ENCODE measurements at regions not wholly inside any gene's neighbourhood (a gene's known extent, or its start where the extent isn't known, plus 50 kb on each side); places are given as distances from the start of the nearest gene placed in this dataset.

DNA sequence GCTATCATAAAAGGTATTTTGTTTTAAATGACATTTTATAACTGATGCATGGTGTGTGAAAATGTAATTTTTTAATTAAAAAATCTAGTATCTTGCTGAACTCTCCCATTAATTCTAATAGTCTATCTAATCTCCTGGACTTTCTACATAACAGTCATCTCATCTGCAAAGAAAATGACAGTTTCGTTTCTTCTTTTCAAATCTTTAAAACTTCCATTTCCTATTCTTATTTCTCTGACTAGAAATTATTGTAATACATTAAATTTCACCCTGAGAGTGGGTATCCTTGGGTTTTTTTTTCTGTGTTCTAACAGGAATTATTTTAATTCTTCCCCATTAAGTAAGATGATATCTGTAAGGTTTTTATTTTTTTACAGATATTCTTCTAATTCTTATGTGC, 120.1 kb downstream of the KCNF1 start:
- Histone ChIP-seq H3K23ac (ENCODE audit: insufficient read length) (no peak overlapping the region), H2BK15ac (ENCODE audit: low read length) (no peak overlapping the region), H2AFZ (ENCODE audit: low read length) (no peak overlapping the region), H2BK12ac (ENCODE audit: low read depth, low read length) (no peak overlapping the region), H3K79me1 (ENCODE audit: low read depth, low read length) (no peaks in the 10 kb centered on the region), H3K14ac (ENCODE audit: insufficient read length) (no peak overlapping the region), H3K4me1 (replicated peaks in 1 of 4; ENCODE audit: control insufficient read depth in 3 of 4, insufficient read depth in 4 of 4, low read length in 3 of 4) (no peaks in the 10 kb centered on the region), H3K9me3 (ENCODE audit: insufficient read depth in 2 of 2, low read depth in 1 of 2, low read length in 1 of 2) (peaks cover under 1 to 5% of the 10 kb centered on the region in 2 experiments; a peak in 1 of 4 replicates), H4K20me1 (replicated peaks in 1 of 2; ENCODE audit: control insufficient read depth in 1 of 2, insufficient read depth in 2 of 2, low read length in 2 of 2) (no peaks in the 10 kb centered on the region), H3K56ac (replicated peaks; ENCODE audit: insufficient read length, low read depth, low read length) (no peak overlapping the region), H3K27ac (ENCODE audit: low read depth, low read length) (no peak overlapping the region), H3K4ac (replicated peaks; ENCODE audit: insufficient read length, low read depth, low read length) (no peak overlapping the region), H2BK120ac (replicated peaks; ENCODE audit: low read depth, low read length) (no peak overlapping the region), H3K36me3 (ENCODE audit: control insufficient read depth in 2 of 4, insufficient read depth in 4 of 4, low read length in 3 of 4) (no peaks in the 10 kb centered on the region), H4K5ac (ENCODE audit: insufficient read length, low read depth, low read length) (no peak overlapping the region), H3K27me3 (replicated peaks in 1 of 4; ENCODE audit: control insufficient read depth in 3 of 4, extremely low read depth in 1 of 4, insufficient read depth in 3 of 4, low read length in 3 of 4) (no peaks in the 10 kb centered on the region), H2AK5ac (ENCODE audit: low read depth, low read length) (no peak overlapping the region), H3K79me2 (ENCODE audit: control insufficient read depth in 1 of 2, insufficient read depth in 2 of 2, low read length in 2 of 2) (no peaks in the 10 kb centered on the region), H3K4me3 (ENCODE audit: extremely low read depth in 1 of 4, insufficient read depth in 2 of 4, low read depth in 3 of 4, low read length in 4 of 4) (no peak overlapping the region), H4K91ac (replicated peaks; ENCODE audit: insufficient read length, low read length) (no peak overlapping the region), H2BK5ac (ENCODE audit: low read depth, low read length) (no peak overlapping the region), H3K9ac (replicated peaks in 1 of 4; ENCODE audit: extremely low read depth in 1 of 4, low read depth in 3 of 4, low read length in 3 of 4) (no peak overlapping the region), H2BK20ac (ENCODE audit: low read length) (no peak overlapping the region), H3K23me2 (ENCODE audit: low read depth, low read length) (no peaks in the 10 kb centered on the region), H3K18ac (ENCODE audit: extremely low read depth, low read length) (no peak overlapping the region), H4K8ac (ENCODE audit: extremely low read depth, insufficient read depth, low read length) (no peak overlapping the region), H3K4me2 (ENCODE audit: insufficient read depth in 1 of 2, low read depth in 2 of 2, low read length in 2 of 2) (no peak overlapping the region)
- TF ChIP-seq CREB1 (IDR thresholded peaks at IDR 0.05) (no peak), FOSL1 (IDR thresholded peaks at IDR 0.05; ENCODE audit: insufficient read depth, low read depth, low read length) (no peak), MAFK (IDR thresholded peaks at IDR 0.05; ENCODE audit: low read depth, low read length) (no peak), HDAC2 (IDR thresholded peaks at IDR 0.05; ENCODE audit: borderline replicate concordance in 1 of 2, low read depth in 2 of 2, low read length in 2 of 2) (no peak), YY1 (IDR thresholded peaks at IDR 0.05; ENCODE audit: low read depth, low read length) (no peak), NRF1 (IDR thresholded peaks at IDR 0.05; ENCODE audit: low read depth, low read length) (no peak)
- ChIA-PET CTCF (ENCODE audit: partially characterized antibody) (interaction anchor here (0.7 to 0.9 kb wide), 2 partner anchors 11 to 19 kb away, joined by 3 to 4 read pairs; no protein-coding TSS in a partner anchor), POLR2A (ENCODE audit: partially characterized antibody) (no interaction called here)
- DNase-seq (ENCODE audit: low read depth in 1 of 2, low spot score in 2 of 2) (no peak), FAIRE-seq (no peak)
- whole genome bisulfite sequencing, 2 experiments (ENCODE audit: extremely low coverage in 1 of 2, insufficient coverage in 1 of 2, insufficient read length in 1 of 2, insufficient replicate concordance in 2 of 2, low coverage in 1 of 2, low lambda C conversion rate in 2 of 2, missing lambda C conversion rate in 1 of 2): 87 to 100% methylated on average over 1 of the region's 1 CpG

Data from H1 (cell line).